Liver (tissue), 8 donors: ENCODE measurements at regions not wholly inside any gene's neighbourhood (a gene's known extent, or its start where the extent isn't known, plus 50 kb on each side); places are given as distances from the start of the nearest gene placed in this dataset.

Experiments used
- DNase-seq: peaks from one replicate; pipeline ENCODE4 v3.0.0-alpha.2; 2017; ENCODE audit warnings: low spot score
- H3K27ac ChIP-seq, 2 donors: one replicate each; pipeline ENCODE4 v1.7.0; 2013; ENCODE audit warnings: inconsistent platforms in 2 of 2, low read length in 2 of 2, control low read depth in 1 of 2, low read depth in 1 of 2, mild to moderate bottlenecking in 1 of 2
- H3K27me3 ChIP-seq, 4 donors: one replicate each; pipeline versions ENCODE4 v1.6.1 to v1.7.0; 2013; ENCODE audit warnings: low read length in 3 of 4, inconsistent platforms in 1 of 4, mild to moderate bottlenecking in 1 of 4, moderate library complexity in 1 of 4; ENCODE audit not compliant: control insufficient read depth in 4 of 4, insufficient read depth in 4 of 4
- H3K36me3 ChIP-seq, 4 donors: one replicate each; pipeline versions ENCODE4 v1.6.1 to v1.7.0; 2013; ENCODE audit warnings: low read length in 3 of 4, mild to moderate bottlenecking in 3 of 4, low read depth in 1 of 4, moderate library complexity in 1 of 4; ENCODE audit not compliant: control insufficient read depth in 4 of 4, insufficient read depth in 3 of 4
- H3K4me1 ChIP-seq, 4 donors: one replicate each; pipeline versions ENCODE4 v1.6.1 to v1.7.0; 2013; ENCODE audit warnings: low read length in 3 of 4, mild to moderate bottlenecking in 3 of 4, moderate library complexity in 1 of 4; ENCODE audit not compliant: control insufficient read depth in 4 of 4, insufficient read depth in 4 of 4
- H3K4me3 ChIP-seq, 3 donors: one replicate each; pipeline versions ENCODE4 v1.6.1 to v1.7.0; 2013; ENCODE audit warnings: low read length in 3 of 3, control low read depth in 1 of 3, low read depth in 1 of 3, mild to moderate bottlenecking in 1 of 3
- H3K9ac ChIP-seq, 2 donors: one replicate each; pipeline ENCODE4 v1.7.0; 2013; ENCODE audit warnings: low read length in 2 of 2, mild to moderate bottlenecking in 2 of 2, moderate library complexity in 2 of 2, control low read depth in 1 of 2, low read depth in 1 of 2
- H3K9me3 ChIP-seq, 4 donors: one replicate each; pipeline versions ENCODE4 v1.6.1 to v1.7.0; 2013; ENCODE audit warnings: low read length in 3 of 4; ENCODE audit not compliant: control insufficient read depth in 4 of 4
- EGR1 ChIP-seq, 2 donors: IDR thresholded peaks; 2 replicates each; pipeline ENCODE4 v1.6.1; 2016 to 2018; ENCODE audit warnings: antibody characterized with exemption in 2 of 2, low read depth in 2 of 2
- FOXA1 ChIP-seq: IDR thresholded peaks from 2 replicates; pipeline ENCODE4 v1.6.1; 2016; ENCODE audit warnings: antibody characterized with exemption
- FOXA2 ChIP-seq: IDR thresholded peaks from 2 replicates; pipeline ENCODE4 v1.6.1; 2016; ENCODE audit warnings: antibody characterized with exemption
- GABPA ChIP-seq, 2 donors: IDR thresholded peaks in 1 of 2; conservative IDR thresholded peaks in 1 of 2; 2 replicates each; pipeline ENCODE4 v1.6.1; 2016; ENCODE audit warnings: antibody characterized with exemption in 2 of 2, mild to moderate bottlenecking in 1 of 2, moderate library complexity in 1 of 2
- HNF4A ChIP-seq, 2 donors: conservative IDR thresholded peaks; 2 replicates each; pipeline ENCODE4 v1.6.1; 2016; ENCODE audit warnings: antibody characterized with exemption in 2 of 2, mild to moderate bottlenecking in 2 of 2
- HNF4G ChIP-seq: IDR thresholded peaks from 2 replicates; pipeline ENCODE4 v1.6.1; 2016; ENCODE audit warnings: antibody characterized with exemption
- JUND ChIP-seq, 2 donors: IDR thresholded peaks; 2 replicates each; pipeline ENCODE4 v1.6.1; 2016; ENCODE audit warnings: antibody characterized with exemption in 2 of 2
- NR2F2 ChIP-seq: IDR thresholded peaks from 2 replicates; pipeline ENCODE4 v1.6.1; 2016; ENCODE audit warnings: antibody characterized with exemption
- RAD21 ChIP-seq, 2 donors: IDR thresholded peaks; 2 replicates each; pipeline ENCODE4 v1.6.1; 2016; ENCODE audit warnings: antibody characterized with exemption in 2 of 2, mild to moderate bottlenecking in 2 of 2
- RXRA ChIP-seq, 2 donors: IDR thresholded peaks; 2 replicates each; pipeline ENCODE4 v1.6.1; 2017 to 2018; ENCODE audit warnings: antibody characterized with exemption in 2 of 2, mild to moderate bottlenecking in 1 of 2
- SP1 ChIP-seq: IDR thresholded peaks from 2 replicates; pipeline ENCODE4 v1.6.1; 2018; ENCODE audit warnings: antibody characterized with exemption, mild to moderate bottlenecking
- TAF1 ChIP-seq: conservative IDR thresholded peaks from 2 replicates; pipeline ENCODE4 v1.6.1; 2016; ENCODE audit warnings: antibody characterized with exemption, mild to moderate bottlenecking
- WGBS: extraction: QIAGEN DNeasy Blood & Tissue Kit; methylation state at CpG from one replicate; pipeline ENCODE4 v1.1.7; 2013; 5-methylcytosine and 5-hydroxymethylcytosine counted together
- TF ChIP-seq, protein P1 (sequence below): fragments of 150-350 bp; IDR thresholded peaks from 2 replicates; pipeline ENCODE4 v1.5.1; 2017; ENCODE audit warnings: improper control_type of control experiment, low read depth, low read length; ENCODE audit not compliant: missing input control
- TF ChIP-seq, protein P2 (sequence below): IDR thresholded peaks from 2 replicates; pipeline ENCODE4 v1.6.1; 2016; ENCODE audit warnings: antibody characterized with exemption
- TF ChIP-seq, protein P3 (sequence below): IDR thresholded peaks from 2 replicates; pipeline ENCODE4 v1.6.1; 2016; ENCODE audit warnings: antibody characterized with exemption
- donor health status: healthy.
- donor health status: healthy.
- donor health status: healthy.
- donor health status: healthy.
- donor health status: healthy.

DNA sequence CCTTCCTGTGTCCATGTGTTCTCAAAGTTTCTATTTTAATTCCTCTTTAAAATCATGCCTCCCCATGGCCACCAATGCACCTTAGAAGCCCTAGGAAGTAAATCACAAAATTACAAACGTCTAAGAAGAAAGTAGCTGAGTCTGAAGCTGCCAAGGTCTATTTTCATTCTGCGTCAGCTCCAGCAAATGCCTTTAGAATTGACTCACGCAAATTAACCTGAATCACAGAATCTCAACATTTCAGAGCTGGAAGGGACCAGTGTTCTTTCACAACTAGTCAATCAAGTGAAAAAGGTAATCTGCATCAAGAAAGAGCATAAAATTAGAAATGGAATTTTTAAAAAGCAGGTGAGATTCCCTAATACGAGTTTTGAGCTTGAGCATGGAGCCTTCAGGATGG lies 1017.6 kb downstream of the SORCS3 start:
- Histone ChIP-seq H3K36me3 (no peaks in the 10 kb centered on the region), H3K27ac (no peak overlapping the region), H3K9me3 (no peaks in the 10 kb centered on the region), H3K27me3 (no peaks in the 10 kb centered on the region), H3K4me3 (no peak overlapping the region), H3K4me1 (no peaks in the 10 kb centered on the region), H3K9ac (no peak overlapping the region)
- no peak for DNase-seq
- WGBS: 56% methylated on average over 4 of the region's 4 CpGs
- TF ChIP-seq FOXA2 (no peak), SP1 (no peak), EGR1 (IDR thresholded peaks at IDR 0.05; ENCODE audit: low read depth in 2 of 2) (no peak), FOXA1 (no peak)
- TF ChIP-seq, protein P1, sequence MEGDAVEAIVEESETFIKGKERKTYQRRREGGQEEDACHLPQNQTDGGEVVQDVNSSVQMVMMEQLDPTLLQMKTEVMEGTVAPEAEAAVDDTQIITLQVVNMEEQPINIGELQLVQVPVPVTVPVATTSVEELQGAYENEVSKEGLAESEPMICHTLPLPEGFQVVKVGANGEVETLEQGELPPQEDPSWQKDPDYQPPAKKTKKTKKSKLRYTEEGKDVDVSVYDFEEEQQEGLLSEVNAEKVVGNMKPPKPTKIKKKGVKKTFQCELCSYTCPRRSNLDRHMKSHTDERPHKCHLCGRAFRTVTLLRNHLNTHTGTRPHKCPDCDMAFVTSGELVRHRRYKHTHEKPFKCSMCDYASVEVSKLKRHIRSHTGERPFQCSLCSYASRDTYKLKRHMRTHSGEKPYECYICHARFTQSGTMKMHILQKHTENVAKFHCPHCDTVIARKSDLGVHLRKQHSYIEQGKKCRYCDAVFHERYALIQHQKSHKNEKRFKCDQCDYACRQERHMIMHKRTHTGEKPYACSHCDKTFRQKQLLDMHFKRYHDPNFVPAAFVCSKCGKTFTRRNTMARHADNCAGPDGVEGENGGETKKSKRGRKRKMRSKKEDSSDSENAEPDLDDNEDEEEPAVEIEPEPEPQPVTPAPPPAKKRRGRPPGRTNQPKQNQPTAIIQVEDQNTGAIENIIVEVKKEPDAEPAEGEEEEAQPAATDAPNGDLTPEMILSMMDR: no peak

DNA sequence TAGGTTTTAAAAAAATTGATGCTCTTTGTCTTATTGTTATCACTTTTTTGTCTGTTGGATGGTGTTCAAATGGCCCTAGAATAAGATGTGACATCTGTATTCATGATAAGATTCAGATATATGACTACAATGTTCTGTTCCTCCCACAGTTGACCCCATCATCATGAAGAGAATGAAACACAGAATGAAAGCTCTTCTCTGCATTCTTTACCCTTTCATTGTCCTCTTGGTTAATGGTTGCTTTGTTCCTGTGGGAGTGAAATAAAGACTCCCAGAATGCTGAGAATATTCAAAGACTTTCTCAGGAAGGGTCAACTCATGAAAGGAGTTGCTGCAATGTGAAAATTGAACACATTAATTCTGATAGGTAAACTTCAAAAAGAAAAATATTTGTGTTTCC lies 1015.8 kb downstream of the SORCS3 start:
- Histone ChIP-seq H3K36me3 (no peaks in the 10 kb centered on the region), H3K9me3 (no peaks in the 10 kb centered on the region), H3K4me1 (no peaks in the 10 kb centered on the region), H3K27me3 (no peaks in the 10 kb centered on the region), H3K27ac (no peak overlapping the region), H3K4me3 (no peak overlapping the region), H3K9ac (no peak overlapping the region)
- no peak for TF ChIP-seq NR2F2
- TF ChIP-seq TAF1: no peak
- no peak for TF ChIP-seq HNF4G
- TF ChIP-seq RXRA (IDR thresholded peaks at IDR 0.05): no peak
- TF ChIP-seq FOXA1: no peak
- DNase-seq: no peak

DNA sequence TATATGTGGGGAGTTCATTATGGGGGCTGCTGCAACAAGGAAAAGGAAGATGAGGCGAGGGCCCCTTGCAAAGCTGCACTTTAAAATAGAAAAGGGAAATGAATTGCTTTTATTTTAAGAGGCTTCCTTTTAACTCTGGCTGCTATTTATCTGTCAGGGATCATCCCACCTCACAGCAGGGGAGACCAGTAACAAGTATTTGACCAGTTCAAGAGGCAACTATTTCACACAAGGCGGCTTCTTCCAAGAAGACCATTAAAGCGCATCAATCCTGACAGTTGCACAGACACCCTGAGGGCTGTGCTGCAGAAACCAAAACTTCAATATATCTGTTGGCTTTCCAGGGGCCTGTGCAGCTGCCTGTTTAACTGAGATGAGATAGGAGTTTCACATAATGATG lies 1009.2 kb downstream of the SORCS3 start:
- Histone ChIP-seq H3K4me3 (no peak overlapping the region), H3K36me3 (no peaks in the 10 kb centered on the region), H3K9me3 (no peaks in the 10 kb centered on the region), H3K27me3 (no peaks in the 10 kb centered on the region), H3K9ac (no peak overlapping the region), H3K27ac (no peak overlapping the region), H3K4me1 (no peaks in the 10 kb centered on the region)
- DNase-seq: no peak
- TF ChIP-seq HNF4G (no peak), HNF4A (conservative IDR thresholded peaks at IDR 0.05) (no peak), TAF1 (no peak), RXRA (IDR thresholded peaks at IDR 0.05) (no peak)
- TF ChIP-seq, protein P1: no peak
- WGBS: 69% methylated on average over 3 of the region's 3 CpGs

DNA sequence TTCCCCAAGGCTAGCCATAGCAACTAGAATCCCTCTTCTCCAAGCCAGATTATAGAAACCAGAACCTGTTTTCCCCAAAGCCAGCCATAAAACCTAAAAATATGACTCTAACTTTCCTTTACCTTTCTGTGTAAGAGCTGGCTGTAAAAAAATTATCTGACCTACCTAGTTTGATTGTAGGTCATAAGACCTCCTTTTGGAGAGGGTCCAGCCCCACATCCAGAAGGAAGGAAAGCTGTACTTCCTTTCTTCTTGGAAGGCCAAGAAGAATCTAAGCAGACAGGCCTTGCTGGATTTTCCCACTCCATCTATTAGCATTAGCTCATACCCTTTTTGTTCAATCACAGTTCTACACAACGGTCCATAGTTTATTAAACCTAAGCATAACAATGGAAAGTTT lies 1006.3 kb downstream of the SORCS3 start:
- no peaks in the 10 kb centered on the region for H3K27me3 ChIP-seq
- H3K4me3 ChIP-seq: no peak overlapping the region
- 55% methylated on average over 1 of the region's 1 CpG for WGBS
- H3K9me3 ChIP-seq: no peaks in the 10 kb centered on the region
- H3K4me1 ChIP-seq: no peaks in the 10 kb centered on the region
- no peak overlapping the region for H3K9ac ChIP-seq
- no peak overlapping the region for H3K27ac ChIP-seq
- no peak for DNase-seq
- no peaks in the 10 kb centered on the region for H3K36me3 ChIP-seq
- no peak for TF ChIP-seq RAD21 (IDR thresholded peaks at IDR 0.05)
- TF ChIP-seq HNF4G: no peak
- TF ChIP-seq TAF1: no peak
- TF ChIP-seq, protein P2, sequence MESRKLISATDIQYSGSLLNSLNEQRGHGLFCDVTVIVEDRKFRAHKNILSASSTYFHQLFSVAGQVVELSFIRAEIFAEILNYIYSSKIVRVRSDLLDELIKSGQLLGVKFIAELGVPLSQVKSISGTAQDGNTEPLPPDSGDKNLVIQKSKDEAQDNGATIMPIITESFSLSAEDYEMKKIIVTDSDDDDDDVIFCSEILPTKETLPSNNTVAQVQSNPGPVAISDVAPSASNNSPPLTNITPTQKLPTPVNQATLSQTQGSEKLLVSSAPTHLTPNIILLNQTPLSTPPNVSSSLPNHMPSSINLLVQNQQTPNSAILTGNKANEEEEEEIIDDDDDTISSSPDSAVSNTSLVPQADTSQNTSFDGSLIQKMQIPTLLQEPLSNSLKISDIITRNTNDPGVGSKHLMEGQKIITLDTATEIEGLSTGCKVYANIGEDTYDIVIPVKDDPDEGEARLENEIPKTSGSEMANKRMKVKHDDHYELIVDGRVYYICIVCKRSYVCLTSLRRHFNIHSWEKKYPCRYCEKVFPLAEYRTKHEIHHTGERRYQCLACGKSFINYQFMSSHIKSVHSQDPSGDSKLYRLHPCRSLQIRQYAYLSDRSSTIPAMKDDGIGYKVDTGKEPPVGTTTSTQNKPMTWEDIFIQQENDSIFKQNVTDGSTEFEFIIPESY: no peak
- no peak for TF ChIP-seq GABPA (IDR thresholded peaks at IDR 0.05 in 1 of 2, conservative IDR thresholded peaks at IDR 0.05 in 1 of 2)
- TF ChIP-seq EGR1 (IDR thresholded peaks at IDR 0.05; ENCODE audit: low read depth in 2 of 2): no peak
- TF ChIP-seq, protein P3, sequence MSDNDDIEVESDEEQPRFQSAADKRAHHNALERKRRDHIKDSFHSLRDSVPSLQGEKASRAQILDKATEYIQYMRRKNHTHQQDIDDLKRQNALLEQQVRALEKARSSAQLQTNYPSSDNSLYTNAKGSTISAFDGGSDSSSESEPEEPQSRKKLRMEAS: no peak
- TF ChIP-seq RXRA (IDR thresholded peaks at IDR 0.05): no peak
- no peak for TF ChIP-seq HNF4A (conservative IDR thresholded peaks at IDR 0.05)
- TF ChIP-seq JUND (IDR thresholded peaks at IDR 0.05): no peak
